Lower leg skin (tissue), 3 donors: ENCODE measurements at regions not wholly inside any gene's neighbourhood (a gene's known extent, or its start where the extent isn't known, plus 50 kb on each side); places are given as distances from the start of the nearest gene placed in this dataset.

Experiments
- CTCF ChIP-seq, 3 donors: fragments of 450-650 bp; IDR thresholded peaks; one replicate each; pipeline ENCODE4 v1.5.1; 2016; ENCODE audit warnings: antibody characterized with exemption in 3 of 3, mild to moderate bottlenecking in 3 of 3, moderate library complexity in 2 of 3
- POLR2A ChIP-seq, 2 donors: fragments of 450-650 bp; IDR thresholded peaks; one replicate each; pipeline ENCODE4 v1.6.1; 2016 to 2017; ENCODE audit warnings: antibody characterized with exemption in 2 of 2, mild to moderate bottlenecking in 1 of 2, moderate library complexity in 1 of 2

- TF ChIP-seq CTCF (IDR thresholded peaks at IDR 0.05) (no peak), POLR2A (IDR thresholded peaks at IDR 0.05) (no peak)
Measured at GRCh38 chr3:22361521-22361920, 610.5 kb upstream of the ZNF385D start.
